CMK (cell line): ENCODE measurements at regions not wholly inside any gene's neighbourhood (a gene's known extent, or its start where the extent isn't known, plus 50 kb on each side); places are given as distances from the start of the nearest gene placed in this dataset.

Source experiments
- DNase-seq: peaks from one replicate; pipeline ENCODE4 v3.0.0-alpha.2; 2010; ENCODE audit warnings: low read depth

GRCh38 chr21:36630485-36631206 lies 68.3 kb upstream of the SIM2 start:
- DNase-seq = peak; percentile 39

GRCh38 chr21:36636016-36636415 lies 62.9 kb upstream of the SIM2 start:
- no peak for DNase-seq

GRCh38 chr21:36636439-36636838 lies 62.5 kb upstream of the SIM2 start:
- DNase-seq = no peak

DNA sequence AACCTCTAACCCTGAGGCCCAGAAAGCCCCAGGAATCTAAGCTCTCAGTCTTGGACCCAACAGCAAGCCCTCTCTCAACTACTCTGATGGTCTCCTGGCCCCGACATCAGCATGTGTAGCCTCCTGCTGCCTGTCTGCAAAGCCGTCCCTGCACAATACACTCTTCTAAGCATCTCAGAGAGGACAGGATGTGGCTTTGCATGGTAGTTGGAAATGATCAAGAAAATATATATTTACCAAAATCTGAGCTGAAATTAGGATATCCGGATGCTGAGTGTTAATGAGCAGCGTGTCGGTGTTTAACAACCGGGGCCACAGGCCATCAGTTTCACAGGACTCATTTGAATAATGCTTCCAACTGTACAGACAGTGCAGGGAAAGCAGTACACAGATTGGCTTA lies 59.1 kb upstream of the SIM2 start:
- no peak for DNase-seq

- no peak for DNase-seq
Observed at GRCh38 chr21:36640174-36640720, 58.7 kb upstream of the SIM2 start.

- no peak for DNase-seq
Observed at GRCh38 chr21:36640721-36641244, 58.1 kb upstream of the SIM2 start.

GRCh38 chr21:36641346-36641745 lies 57.6 kb upstream of the SIM2 start:
- DNase-seq = no peak

DNA sequence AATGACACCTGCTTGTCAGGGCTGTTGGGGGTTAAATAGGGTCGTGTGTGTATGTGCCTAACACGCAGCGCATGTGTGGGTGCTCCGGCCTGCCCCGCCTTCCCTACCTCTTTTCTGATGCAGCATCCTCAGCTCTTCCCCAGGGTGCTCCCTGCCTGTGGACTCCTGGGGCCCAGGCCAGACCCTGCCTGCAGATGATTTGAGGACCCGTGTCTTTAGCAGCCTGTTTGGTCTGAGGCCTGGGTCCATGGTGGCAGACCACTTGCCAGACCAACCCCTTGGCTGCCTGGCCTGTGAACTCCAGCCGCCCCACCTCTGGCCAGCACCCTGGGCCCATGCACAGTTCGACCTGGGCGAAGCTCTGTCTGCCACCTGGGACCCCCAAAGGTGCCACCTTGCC lies 57.0 kb upstream of the SIM2 start:
- DNase-seq = no peak

DNA sequence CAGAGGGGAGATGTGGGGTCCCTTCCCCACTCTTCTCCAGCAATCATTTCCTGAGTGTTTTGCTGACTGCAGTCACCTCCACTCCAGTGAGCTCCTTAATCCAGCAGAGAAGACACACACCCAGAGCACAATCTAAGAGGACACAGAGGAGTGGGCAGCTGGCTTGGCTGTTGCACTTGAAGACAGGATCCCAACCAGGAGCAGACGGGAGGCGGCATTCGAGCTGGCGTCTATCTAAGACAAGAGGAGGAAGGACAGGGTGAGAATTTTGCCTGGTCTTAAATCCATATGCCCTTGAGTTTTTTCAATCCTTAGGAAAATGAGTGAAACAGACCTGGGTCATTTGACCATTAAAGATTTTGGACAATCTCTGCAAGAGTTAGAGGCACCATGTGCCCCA lies 56.1 kb upstream of the SIM2 start:
- DNase-seq = no peak

- no peak for DNase-seq
Observed at GRCh38 chr21:36643374-36644250, 55.3 kb upstream of the SIM2 start.

DNA sequence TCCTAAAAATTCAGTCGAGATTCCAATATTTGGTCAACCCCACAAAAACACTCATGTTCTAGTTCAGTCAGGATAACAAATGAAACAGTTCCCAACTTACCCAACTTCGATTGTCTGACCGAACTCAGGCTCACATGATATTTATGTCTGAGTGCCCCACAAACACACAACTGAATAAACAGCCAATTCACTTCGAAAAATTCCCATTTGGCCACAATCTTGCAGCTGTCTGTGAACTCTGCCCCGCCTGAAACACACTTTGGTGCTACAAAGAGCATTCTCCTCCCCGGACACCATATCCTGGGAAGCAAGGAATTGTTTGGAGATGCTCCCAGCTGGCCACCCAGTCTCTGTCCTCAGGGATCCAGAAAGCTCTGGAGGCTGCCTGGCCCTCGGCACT lies 52.9 kb upstream of the SIM2 start:
- DNase-seq = no peak

GRCh38 chr21:36646645-36647044 lies 52.3 kb upstream of the SIM2 start:
- no peak for DNase-seq

DNA sequence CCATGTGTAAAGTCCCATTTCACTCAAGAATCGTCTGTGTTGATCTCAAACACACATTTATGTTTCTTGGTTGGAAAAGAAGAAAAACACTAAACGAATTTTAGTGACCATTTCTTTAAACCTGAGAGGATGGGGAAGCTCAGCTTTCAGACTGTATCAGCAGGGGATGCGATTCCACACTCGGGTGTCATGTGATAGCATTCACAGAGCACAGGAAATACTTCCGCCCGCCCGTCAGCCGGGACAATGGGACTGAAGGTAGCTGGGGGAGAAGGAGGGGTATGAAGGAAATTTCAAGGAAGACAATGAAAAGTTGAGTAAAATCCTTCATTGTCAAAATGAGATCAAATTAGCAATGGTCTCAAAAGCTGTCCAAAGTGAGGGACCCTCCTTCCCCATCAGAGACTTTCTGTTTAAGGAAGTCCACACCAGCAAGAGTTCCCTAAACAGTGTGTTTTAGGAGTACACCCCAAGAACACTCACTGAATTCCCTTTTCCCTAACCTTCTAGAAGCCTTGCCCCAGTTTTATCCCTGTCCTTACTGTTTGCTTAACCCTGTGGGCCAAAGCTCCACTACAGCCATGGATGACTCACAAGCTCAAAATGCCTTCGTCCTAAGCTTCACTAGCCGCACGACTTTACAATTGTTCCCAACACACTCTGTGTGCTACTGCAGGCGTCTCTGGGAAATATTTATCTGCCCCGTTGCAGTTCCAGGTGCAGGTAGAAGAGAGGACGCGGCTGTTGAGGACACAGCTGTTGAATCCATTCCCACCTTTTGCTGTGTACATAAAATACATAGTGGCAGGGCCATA lies 51.4 kb upstream of the SIM2 start:
- DNase-seq = no peak
